NCI-H226 (cell line): ENCODE measurements at regions not wholly inside any gene's neighbourhood (a gene's known extent, or its start where the extent isn't known, plus 50 kb on each side); places are given as distances from the start of the nearest gene placed in this dataset.

Source experiments
- DNase-seq: peaks from one replicate; pipeline ENCODE4 v3.0.0-alpha.2; 2015

- DNase-seq, result no peak
These were observed 53.5 kb upstream of the TSHZ3 start for GRCh38 chr19:31402529-31403316.

GRCh38 chr19:31406106-31406505 is 56.9 kb upstream of the TSHZ3 start:
- no peak for DNase-seq

GRCh38 chr19:31408460-31409124 is 59.4 kb upstream of the TSHZ3 start:
- peak; percentile 66 for DNase-seq

GRCh38 chr19:31413353-31413752 is 64.1 kb upstream of the TSHZ3 start:
- DNase-seq, result no peak

GRCh38 chr19:31415322-31415721 is 66.1 kb upstream of the TSHZ3 start:
- DNase-seq, result no peak

- DNase-seq, result no peak
These were observed 67.3 kb upstream of the TSHZ3 start for GRCh38 chr19:31416548-31416947.

- DNase-seq, result no peak
These were observed 68.8 kb upstream of the TSHZ3 start for GRCh38 chr19:31418055-31418454.

- no peak for DNase-seq
These were observed 69.6 kb upstream of the TSHZ3 start for GRCh38 chr19:31418692-31419430.

- DNase-seq, result no peak
These were observed 70.7 kb upstream of the TSHZ3 start for GRCh38 chr19:31419871-31420445.

- no peak for DNase-seq
These were observed 71.8 kb upstream of the TSHZ3 start for GRCh38 chr19:31421082-31421481.

- no peak for DNase-seq
These were observed 72.6 kb upstream of the TSHZ3 start for GRCh38 chr19:31421856-31422255.

- DNase-seq, result no peak
These were observed 74.7 kb upstream of the TSHZ3 start for GRCh38 chr19:31423896-31424295.

GRCh38 chr19:31424861-31425620 is 75.8 kb upstream of the TSHZ3 start:
- DNase-seq, result no peak

GRCh38 chr19:31427857-31428256 is 78.6 kb upstream of the TSHZ3 start:
- DNase-seq, result no peak

- no peak for DNase-seq
These were observed 81.1 kb upstream of the TSHZ3 start for GRCh38 chr19:31430381-31430780.

- DNase-seq, result no peak
These were observed 83.1 kb upstream of the TSHZ3 start for GRCh38 chr19:31432201-31432810.

- DNase-seq, result no peak
These were observed 87.0 kb upstream of the TSHZ3 start for GRCh38 chr19:31436121-31436776.

- no peak for DNase-seq
These were observed 89.4 kb upstream of the TSHZ3 start for GRCh38 chr19:31438401-31439269.

- no peak for DNase-seq
These were observed 90.0 kb upstream of the TSHZ3 start for GRCh38 chr19:31439270-31439573.

- no peak for DNase-seq
These were observed 95.7 kb upstream of the TSHZ3 start for GRCh38 chr19:31444931-31445330.

- DNase-seq, result no peak
These were observed 96.2 kb upstream of the TSHZ3 start for GRCh38 chr19:31445406-31445805.
